H1 (cell line): ENCODE measurements at regions not wholly inside any gene's neighbourhood (a gene's known extent, or its start where the extent isn't known, plus 50 kb on each side); places are given as distances from the start of the nearest gene placed in this dataset.

ENCODE experiments used
- CTCF ChIA-PET: fragments of 300-600 bp; sonication (Branson Sonifier 250); formaldehyde crosslinking; loops from one replicate; lab custom pipeline; 2021; ENCODE audit not compliant: partially characterized antibody; lab: Charles Lee
- POLR2A ChIA-PET: fragments of 300-600 bp; sonication (Branson Sonifier 250); formaldehyde crosslinking; loops from one replicate; lab custom pipeline; 2021; ENCODE audit warnings: inconsistent platforms; ENCODE audit not compliant: partially characterized antibody; lab: Charles Lee
- DNase-seq, 2 experiments: peaks; one replicate each; pipeline versions ENCODE4 v3.0.0 to v3.0.0-alpha.2; 2010 to 2022; ENCODE audit warnings: low spot score in 2 of 2, low read depth in 1 of 2, mixed read lengths in 1 of 2
- FAIRE-seq: peaks from 2 replicates; lab custom pipeline; 2011; peaks lifted over from hg19 to GRCh38; lab: Jason Lieb, UNC
- H2AFZ ChIP-seq: 2 replicates; pipeline ENCODE4 v1.8.1; 2012; ENCODE audit warnings: low read length, inconsistent platforms
- H2AK5ac ChIP-seq: 2 replicates; pipeline ENCODE4 v1.6.1; 2013; ENCODE audit warnings: low read depth, low read length
- H2BK120ac ChIP-seq: replicated peaks from 2 replicates; pipeline ENCODE3; 2013; ENCODE audit warnings: low read depth, low read length, inconsistent platforms
- H2BK12ac ChIP-seq: 2 replicates; pipeline ENCODE4 v1.6.1; 2013; ENCODE audit warnings: low read depth, low read length
- H2BK15ac ChIP-seq: 2 replicates; pipeline ENCODE4 v1.6.1; 2013; ENCODE audit warnings: low read length
- H2BK20ac ChIP-seq: 2 replicates; pipeline ENCODE4 v1.6.1; 2013; ENCODE audit warnings: low read length
- H2BK5ac ChIP-seq: 2 replicates; pipeline ENCODE4 v1.6.1; 2013; ENCODE audit warnings: low read depth, low read length
- H3K14ac ChIP-seq: 2 replicates; pipeline ENCODE4 v1.6.1; 2013; ENCODE audit warnings: inconsistent platforms; ENCODE audit not compliant: insufficient read length
- H3K18ac ChIP-seq: 2 replicates; pipeline ENCODE4 v1.6.1; 2013; ENCODE audit warnings: low read length; ENCODE audit errors: extremely low read depth
- H3K23ac ChIP-seq: 2 replicates; pipeline ENCODE4 v1.6.1; 2013; ENCODE audit warnings: inconsistent platforms; ENCODE audit not compliant: insufficient read length
- H3K23me2 ChIP-seq: 2 replicates; pipeline ENCODE4 v1.6.1; 2013; ENCODE audit warnings: low read depth, low read length
- H3K27ac ChIP-seq: 2 replicates; pipeline ENCODE4 v1.6.1; 2011; ENCODE audit warnings: low read depth, low read length, inconsistent platforms
- H3K27me3 ChIP-seq, 4 experiments: replicated peaks in 1 of 4; 1 replicate in 1 of 4; 2 replicates in 3 of 4; pipeline versions ENCODE4 v1.6.1 to v1.8.1; 2011 to 2013; ENCODE audit warnings: low read length in 3 of 4, mild to moderate bottlenecking in 3 of 4, inconsistent platforms in 2 of 4, mixed read lengths in 2 of 4, moderate library complexity in 1 of 4; ENCODE audit not compliant: control insufficient read depth in 3 of 4, insufficient read depth in 3 of 4; ENCODE audit errors: extremely low read depth in 1 of 4
- H3K36me3 ChIP-seq, 4 experiments: 2 replicates each; pipeline versions ENCODE4 v1.6.1 to v1.8.1; 2011 to 2013; ENCODE audit warnings: mild to moderate bottlenecking in 4 of 4, low read length in 3 of 4, moderate library complexity in 2 of 4, control low read depth in 1 of 4, inconsistent platforms in 1 of 4; ENCODE audit not compliant: insufficient read depth in 4 of 4, control insufficient read depth in 2 of 4
- H3K4ac ChIP-seq: replicated peaks from 2 replicates; pipeline ENCODE3; 2013; ENCODE audit warnings: low read length, low read depth, mixed read lengths, inconsistent platforms; ENCODE audit not compliant: insufficient read length
- H3K4me1 ChIP-seq, 4 experiments: replicated peaks in 1 of 4; 1 replicate in 1 of 4; 2 replicates in 3 of 4; pipeline versions ENCODE4 v1.6.1 to v1.8.1; 2011 to 2013; ENCODE audit warnings: low read length in 3 of 4, inconsistent platforms in 2 of 4, mixed read lengths in 1 of 4; ENCODE audit not compliant: insufficient read depth in 4 of 4, control insufficient read depth in 3 of 4
- H3K4me2 ChIP-seq, 2 experiments: 2 replicates each; pipeline versions ENCODE4 v1.6.1 to v1.8.1; 2011 to 2013; ENCODE audit warnings: low read depth in 2 of 2, low read length in 2 of 2, control low read depth in 1 of 2, inconsistent platforms in 1 of 2, mild to moderate bottlenecking in 1 of 2; ENCODE audit not compliant: insufficient read depth in 1 of 2
- H3K4me3 ChIP-seq, 4 experiments: fragments of 200-600, 300-600 bp in 1 of 4; sonication (generic), shearing (Covaris generic), sonication (Bioruptor Twin) in 1 of 4; 2 replicates each; pipeline versions ENCODE4 v1.5.1 to v1.8.1; 2011 to 2016; ENCODE audit warnings: low read length in 4 of 4, low read depth in 3 of 4, control low read depth in 2 of 4, inconsistent platforms in 2 of 4, mild to moderate bottlenecking in 2 of 4, mixed read lengths in 1 of 4, moderate library complexity in 1 of 4; ENCODE audit not compliant: insufficient read depth in 2 of 4; ENCODE audit errors: extremely low read depth in 1 of 4
- H3K56ac ChIP-seq: replicated peaks from 2 replicates; pipeline ENCODE3; 2013; ENCODE audit warnings: low read depth, mild to moderate bottlenecking, mixed read lengths, low read length, inconsistent platforms; ENCODE audit not compliant: insufficient read length
- H3K79me1 ChIP-seq: 2 replicates; pipeline ENCODE4 v1.6.1; 2013; ENCODE audit warnings: low read depth, low read length, control low read depth
- H3K79me2 ChIP-seq, 2 experiments: 2 replicates each; pipeline versions ENCODE4 v1.6.1 to v1.8.1; 2012 to 2013; ENCODE audit warnings: low read length in 2 of 2, mild to moderate bottlenecking in 2 of 2, inconsistent platforms in 1 of 2; ENCODE audit not compliant: insufficient read depth in 2 of 2, control insufficient read depth in 1 of 2
- H3K9ac ChIP-seq, 4 experiments: replicated peaks in 1 of 4; 1 replicate in 1 of 4; 2 replicates in 3 of 4; pipeline versions ENCODE4 v1.6.1 to v1.8.1; 2011 to 2013; ENCODE audit warnings: low read depth in 3 of 4, low read length in 3 of 4, control low read depth in 2 of 4, mild to moderate bottlenecking in 2 of 4, moderate library complexity in 2 of 4, inconsistent platforms in 1 of 4; ENCODE audit errors: extremely low read depth in 1 of 4
- H3K9me3 ChIP-seq, 2 experiments: 2 replicates each; pipeline versions ENCODE4 v1.6.1 to v1.8.1; 2012 to 2013; ENCODE audit warnings: mild to moderate bottlenecking in 2 of 2, moderate library complexity in 2 of 2, control low read depth in 1 of 2, inconsistent platforms in 1 of 2, low read depth in 1 of 2, low read length in 1 of 2, mixed read lengths in 1 of 2; ENCODE audit not compliant: insufficient read depth in 2 of 2
- H4K20me1 ChIP-seq, 2 experiments: replicated peaks in 1 of 2; 2 replicates each; pipeline versions ENCODE3 to v1.8.1; 2011 to 2013; ENCODE audit warnings: inconsistent platforms in 2 of 2, low read length in 2 of 2, mild to moderate bottlenecking in 1 of 2; ENCODE audit not compliant: insufficient read depth in 2 of 2, control insufficient read depth in 1 of 2
- H4K5ac ChIP-seq: 2 replicates; pipeline ENCODE4 v1.6.1; 2013; ENCODE audit warnings: low read length, low read depth, mixed read lengths, inconsistent platforms; ENCODE audit not compliant: insufficient read length
- H4K8ac ChIP-seq: 2 replicates; pipeline ENCODE4 v1.8.0; 2013; ENCODE audit warnings: mild to moderate bottlenecking, moderate library complexity, low read length, inconsistent platforms; ENCODE audit not compliant: insufficient read depth; ENCODE audit errors: extremely low read depth
- H4K91ac ChIP-seq: replicated peaks from 2 replicates; pipeline ENCODE3; 2013; ENCODE audit warnings: low read length, mixed read lengths, inconsistent platforms; ENCODE audit not compliant: insufficient read length
- CHD2 ChIP-seq: IDR thresholded peaks from 2 replicates; pipeline ENCODE4 v1.6.1; 2012; ENCODE audit warnings: low read length, improper control_type of control experiment
- SIX5 ChIP-seq: IDR thresholded peaks from 2 replicates; pipeline ENCODE4 v1.6.1; 2011; ENCODE audit warnings: mild to moderate bottlenecking, low read depth, low read length
- SP4 ChIP-seq: IDR thresholded peaks from 2 replicates; pipeline ENCODE4 v1.6.1; 2012; ENCODE audit warnings: low read length, inconsistent platforms
- TAF7 ChIP-seq: optimal IDR thresholded peaks from 2 replicates; pipeline ENCODE3; 2011; ENCODE audit warnings: low read depth, mild to moderate bottlenecking, inconsistent platforms, low read length, moderate library complexity, borderline replicate concordance
- TBP ChIP-seq: IDR thresholded peaks from 2 replicates; pipeline ENCODE4 v1.6.1; 2011; ENCODE audit warnings: low read depth, low read length, improper control_type of control experiment
- WGBS, 2 experiments: shearing (Covaris generic) in 1 of 2; methylation state at CpG; one replicate each; pipeline versions ENCODE4 v1.1.6 to v1.1.7; 2013 to 2015; ENCODE audit warnings: low lambda C conversion rate in 2 of 2, mixed read lengths in 2 of 2, inconsistent platforms in 1 of 2, low coverage in 1 of 2, missing lambda C conversion rate in 1 of 2; ENCODE audit not compliant: insufficient replicate concordance in 2 of 2, insufficient coverage in 1 of 2, insufficient read length in 1 of 2; ENCODE audit errors: extremely low coverage in 1 of 2, missing lambda C conversion rate in 1 of 2; 5-methylcytosine and 5-hydroxymethylcytosine counted together
- TF ChIP-seq, protein P1 (sequence below): IDR thresholded peaks from 2 replicates; pipeline ENCODE4 v1.6.1; 2011; ENCODE audit warnings: low read length, improper control_type of control experiment
- TF ChIP-seq, protein P2 (sequence below): IDR thresholded peaks from 2 replicates; pipeline ENCODE4 v1.6.1; 2012; ENCODE audit warnings: inconsistent platforms

DNA sequence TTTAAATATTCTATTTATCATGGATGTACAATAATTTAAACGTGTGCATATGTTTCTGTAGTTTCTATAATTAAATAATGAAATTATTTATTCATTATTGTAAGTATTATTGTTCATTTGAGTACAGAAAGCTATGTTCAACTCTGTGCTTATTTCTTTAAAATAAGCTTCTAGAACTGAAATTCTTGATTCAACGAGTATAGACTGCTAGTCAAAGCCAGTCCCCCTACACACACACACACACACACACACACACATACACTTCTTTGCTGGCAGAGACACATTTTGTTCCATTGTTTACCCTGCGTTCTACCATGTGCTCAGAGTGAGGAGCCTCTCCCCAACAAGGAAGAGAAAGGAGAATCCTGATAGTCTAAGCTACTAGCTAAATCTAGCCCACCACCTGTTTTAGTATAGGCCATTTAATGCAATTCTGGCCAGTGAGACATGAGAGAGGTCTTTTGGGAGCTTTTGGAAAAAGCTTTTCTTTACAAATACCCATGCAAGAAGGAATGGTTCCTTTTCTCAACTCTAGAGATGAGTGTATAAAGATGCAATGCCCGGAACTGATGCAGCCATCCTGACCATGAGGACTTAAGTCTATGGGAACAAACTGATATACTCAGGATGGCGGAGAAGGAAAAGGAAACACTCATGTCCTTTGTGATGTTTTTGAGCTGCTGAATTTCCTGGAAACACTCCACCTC is 161.4 kb downstream of the NDUFA12 start:
- no peak overlapping the region for H2AK5ac ChIP-seq
- CTCF ChIA-PET: interaction anchor here (1.0 to 1.2 kb wide), 3 partner anchors 12 to 98 kb away, joined by 3 read pairs; no protein-coding TSS in a partner anchor
- H3K9ac ChIP-seq: no peak overlapping the region
- H3K36me3 ChIP-seq: no peaks in the 10 kb centered on the region; a peak in 1 of 8 replicates
- H3K9me3 ChIP-seq: peaks cover 0 to 5% of the 10 kb centered on the region in 2 experiments; a peak in 1 of 4 replicates
- H3K79me2 ChIP-seq: no peaks in the 10 kb centered on the region
- H3K4me2 ChIP-seq: no peak overlapping the region
- H3K18ac ChIP-seq: no peak overlapping the region
- WGBS, 2 experiments: 81% methylated on average over 5 of the region's 5 CpGs; no CpG with 5 or more reads in 1 of the 2 experiments
- no peak overlapping the region for H3K27ac ChIP-seq
- DNase-seq (no peak), FAIRE-seq (no peak)
- no peak overlapping the region for H4K8ac ChIP-seq
- POLR2A ChIA-PET: no interaction called here
- H3K23me2 ChIP-seq: no peaks in the 10 kb centered on the region
- H3K14ac ChIP-seq: no peak overlapping the region
- no peak overlapping the region for H2BK15ac ChIP-seq
- H4K5ac ChIP-seq: no peak overlapping the region
- H2BK20ac ChIP-seq: no peak overlapping the region
- no peak overlapping the region for H2BK5ac ChIP-seq
- H2BK12ac ChIP-seq: no peak overlapping the region
- no peak overlapping the region for H3K4ac ChIP-seq
- H2BK120ac ChIP-seq: no peak overlapping the region
- H4K20me1 ChIP-seq: no peaks in the 10 kb centered on the region
- H3K56ac ChIP-seq: no peak overlapping the region
- H3K27me3 ChIP-seq: no peaks in the 10 kb centered on the region
- no peak overlapping the region for H4K91ac ChIP-seq
- H3K23ac ChIP-seq: no peak overlapping the region
- H3K4me1 ChIP-seq: peaks cover 0 to 2% (median 0%) of the 10 kb centered on the region in 4 experiments; a peak in 1 of 7 replicates
- no peaks in the 10 kb centered on the region for H3K79me1 ChIP-seq
- H3K4me3 ChIP-seq: no peak overlapping the region
- H2AFZ ChIP-seq: no peak overlapping the region
- TF ChIP-seq TAF7: no peak
- TF ChIP-seq, protein P1, sequence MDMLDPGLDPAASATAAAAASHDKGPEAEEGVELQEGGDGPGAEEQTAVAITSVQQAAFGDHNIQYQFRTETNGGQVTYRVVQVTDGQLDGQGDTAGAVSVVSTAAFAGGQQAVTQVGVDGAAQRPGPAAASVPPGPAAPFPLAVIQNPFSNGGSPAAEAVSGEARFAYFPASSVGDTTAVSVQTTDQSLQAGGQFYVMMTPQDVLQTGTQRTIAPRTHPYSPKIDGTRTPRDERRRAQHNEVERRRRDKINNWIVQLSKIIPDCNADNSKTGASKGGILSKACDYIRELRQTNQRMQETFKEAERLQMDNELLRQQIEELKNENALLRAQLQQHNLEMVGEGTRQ: no peak
- TF ChIP-seq, protein P2, sequence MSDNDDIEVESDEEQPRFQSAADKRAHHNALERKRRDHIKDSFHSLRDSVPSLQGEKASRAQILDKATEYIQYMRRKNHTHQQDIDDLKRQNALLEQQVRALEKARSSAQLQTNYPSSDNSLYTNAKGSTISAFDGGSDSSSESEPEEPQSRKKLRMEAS: no peak
- TF ChIP-seq SIX5: no peak
- TF ChIP-seq SP4: no peak
- no peak for TF ChIP-seq CHD2
- TF ChIP-seq TBP: no peak
